ENCODE measurements at regions not wholly inside any gene's neighbourhood (a gene's known extent, or its start where the extent isn't known, plus 50 kb on each side); places are given as distances from the start of the nearest gene placed in this dataset.
"Not testable (repeated sequence)": the region's sequence is repeated elsewhere in the genome, so short reads cannot be mapped to it uniquely, and the experiment has no call there.

GRCh38 chr13:22948421-22948820 lies 232.4 kb upstream of the SGCG start:
- TF ChIP-seq EZH2 (IDR thresholded peaks at IDR 0.05; ENCODE audit: low read length, unreplicated experiment) (no peak), CTCF (conservative IDR thresholded peaks at IDR 0.05; ENCODE audit: low read depth, low read length) (no peak), EZH2phosphoT487 (IDR thresholded peaks at IDR 0.05; ENCODE audit: borderline replicate concordance, low read length) (no peak)
- no peaks in the 10 kb centered on the region for H3K36me3 ChIP-seq (ENCODE audit: low read depth, low read length)
- BruUV-seq (replicated peaks) = no TSS peak
- no peaks in the 10 kb centered on the region for H3K27me3 ChIP-seq (ENCODE audit: low read length)
- ATAC-seq (no peak), DNase-seq (no peak)
- ChIA-PET CTCF (no interaction called here), POLR2A (ENCODE audit: unreplicated experiment) (no interaction called here)
- H4K20me1 ChIP-seq (ENCODE audit: low read length) = no peaks in the 10 kb centered on the region
- no peaks in the 10 kb centered on the region for H3K9me2 ChIP-seq (replicated peaks; ENCODE audit: low read length)
- H3K9me3 ChIP-seq (ENCODE audit: low read length) = no peaks in the 10 kb centered on the region
- no peak overlapping the region for H3K4me2 ChIP-seq (ENCODE audit: low read length)
- H3K4me1 ChIP-seq (ENCODE audit: insufficient read depth, low read length) = no peaks in the 10 kb centered on the region
- H3K4me3 ChIP-seq (ENCODE audit: low read length) = no peak overlapping the region
- H3F3A ChIP-seq (ENCODE audit: low read length, unreplicated experiment) = no peaks in the 10 kb centered on the region
- H3K27ac ChIP-seq (ENCODE audit: low read length) = no peak overlapping the region
- no peak overlapping the region for H2AFZ ChIP-seq (ENCODE audit: low read length)
- intact Hi-C loops (cut with micrococcal nuclease) = no loop called here
- H3K9ac ChIP-seq (ENCODE audit: low read length) = no peak overlapping the region
- no peaks in the 10 kb centered on the region for H3K79me2 ChIP-seq (ENCODE audit: low read length)

DNA sequence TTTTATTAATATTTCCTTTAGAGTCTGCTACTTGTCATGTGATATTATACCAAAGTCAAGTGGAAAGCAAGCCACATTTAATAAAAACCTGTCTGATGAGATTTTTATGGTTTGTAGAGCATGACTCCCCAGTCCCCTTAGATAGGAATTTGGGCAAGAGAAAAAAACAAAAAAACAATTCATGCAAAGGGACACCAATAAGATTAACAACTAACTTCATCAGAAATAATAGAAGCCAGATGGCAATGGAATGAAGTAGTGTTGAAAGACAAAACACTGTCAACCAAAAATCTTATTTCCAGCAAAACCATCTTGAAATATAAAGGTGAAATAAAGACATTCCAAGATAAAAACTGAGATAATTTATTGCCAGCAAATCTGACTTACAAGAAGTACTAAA lies 228.8 kb upstream of the SGCG start:
- H3K4me3 ChIP-seq (ENCODE audit: low read length); H3K27me3 ChIP-seq (ENCODE audit: low read length); DNase-seq; H4K20me1 ChIP-seq (ENCODE audit: low read length); H3K79me2 ChIP-seq (ENCODE audit: low read length); H3K9me2 ChIP-seq (replicated peaks; ENCODE audit: low read length); H3K27ac ChIP-seq (ENCODE audit: low read length); POLR2A ChIA-PET (ENCODE audit: unreplicated experiment); BruUV-seq (replicated peaks); H3K9ac ChIP-seq (ENCODE audit: low read length); H3K4me1 ChIP-seq (ENCODE audit: insufficient read depth, low read length); CTCF ChIA-PET; H2AFZ ChIP-seq (ENCODE audit: low read length); intact Hi-C loops (cut with micrococcal nuclease); H3F3A ChIP-seq (ENCODE audit: low read length, unreplicated experiment); H3K4me2 ChIP-seq (ENCODE audit: low read length); ATAC-seq; H3K36me3 ChIP-seq (ENCODE audit: low read depth, low read length); H3K9me3 ChIP-seq (ENCODE audit: low read length): not testable (repeated sequence)

DNA sequence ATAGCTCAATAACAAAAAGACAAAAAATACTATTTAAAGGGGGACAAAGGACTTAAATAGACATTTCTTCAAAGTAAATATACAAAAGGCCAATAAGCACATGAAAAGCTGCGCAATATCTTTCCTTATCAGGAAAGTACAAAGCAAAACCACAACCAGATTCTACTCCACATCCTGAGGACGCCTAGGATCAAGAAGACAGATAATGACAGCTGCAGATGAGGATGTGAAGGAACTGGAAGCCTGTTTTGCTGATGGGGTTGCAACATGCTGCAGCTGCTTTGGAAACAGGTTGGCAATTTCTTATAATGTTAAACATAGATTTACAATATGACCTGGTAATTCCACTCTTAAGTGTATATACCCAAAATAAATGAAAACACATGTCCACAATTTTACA lies 225.6 kb upstream of the SGCG start:
- H3K79me2 ChIP-seq (ENCODE audit: low read length); DNase-seq; intact Hi-C loops (cut with micrococcal nuclease); POLR2A ChIA-PET (ENCODE audit: unreplicated experiment); CTCF ChIA-PET; H2AFZ ChIP-seq (ENCODE audit: low read length); H3K36me3 ChIP-seq (ENCODE audit: low read depth, low read length); H3F3A ChIP-seq (ENCODE audit: low read length, unreplicated experiment); ATAC-seq; H3K4me3 ChIP-seq (ENCODE audit: low read length); H3K4me2 ChIP-seq (ENCODE audit: low read length); H3K9me3 ChIP-seq (ENCODE audit: low read length); H3K9me2 ChIP-seq (replicated peaks; ENCODE audit: low read length); H3K9ac ChIP-seq (ENCODE audit: low read length); H3K27me3 ChIP-seq (ENCODE audit: low read length); H3K27ac ChIP-seq (ENCODE audit: low read length); BruUV-seq (replicated peaks); H4K20me1 ChIP-seq (ENCODE audit: low read length); H3K4me1 ChIP-seq (ENCODE audit: insufficient read depth, low read length): not testable (repeated sequence)

GRCh38 chr13:22956456-22957115 lies 224.2 kb upstream of the SGCG start:
- H3K27ac ChIP-seq (ENCODE audit: low read length); H3K4me2 ChIP-seq (ENCODE audit: low read length); H3K27me3 ChIP-seq (ENCODE audit: low read length); DNase-seq; H3F3A ChIP-seq (ENCODE audit: low read length, unreplicated experiment); CTCF ChIA-PET; H3K4me1 ChIP-seq (ENCODE audit: insufficient read depth, low read length); H3K9ac ChIP-seq (ENCODE audit: low read length); ATAC-seq; H3K9me2 ChIP-seq (replicated peaks; ENCODE audit: low read length); BruUV-seq (replicated peaks); POLR2A ChIA-PET (ENCODE audit: unreplicated experiment); H3K36me3 ChIP-seq (ENCODE audit: low read depth, low read length); H2AFZ ChIP-seq (ENCODE audit: low read length); intact Hi-C loops (cut with micrococcal nuclease); H4K20me1 ChIP-seq (ENCODE audit: low read length); H3K9me3 ChIP-seq (ENCODE audit: low read length); H3K79me2 ChIP-seq (ENCODE audit: low read length); H3K4me3 ChIP-seq (ENCODE audit: low read length): not testable (repeated sequence)

- H2AFZ ChIP-seq (ENCODE audit: low read length); H3K36me3 ChIP-seq (ENCODE audit: low read depth, low read length); H3K9ac ChIP-seq (ENCODE audit: low read length); ATAC-seq; CTCF ChIA-PET; BruUV-seq (replicated peaks); H3K27me3 ChIP-seq (ENCODE audit: low read length); H3F3A ChIP-seq (ENCODE audit: low read length, unreplicated experiment); H3K79me2 ChIP-seq (ENCODE audit: low read length); H3K4me3 ChIP-seq (ENCODE audit: low read length); H4K20me1 ChIP-seq (ENCODE audit: low read length); H3K9me3 ChIP-seq (ENCODE audit: low read length); H3K27ac ChIP-seq (ENCODE audit: low read length); H3K4me1 ChIP-seq (ENCODE audit: insufficient read depth, low read length); POLR2A ChIA-PET (ENCODE audit: unreplicated experiment); intact Hi-C loops (cut with micrococcal nuclease); H3K9me2 ChIP-seq (replicated peaks; ENCODE audit: low read length); DNase-seq; H3K4me2 ChIP-seq (ENCODE audit: low read length): not testable (repeated sequence)
Measured at GRCh38 chr13:22959859-22960258, 220.9 kb upstream of the SGCG start.
